ENCODE measurements at regions not wholly inside any gene's neighbourhood (a gene's known extent, or its start where the extent isn't known, plus 50 kb on each side); places are given as distances from the start of the nearest gene placed in this dataset.

- no peak for TF ChIP-seq SP1 (CRISPR knock-in tag; conservative IDR thresholded peaks at IDR 0.05)
- no peak for ATAC-seq
- Mint-ChIP-seq H3K4me3 (no peak overlapping the region), H3K9me3 (peaks cover 14% of the 10 kb centered on the region), H3K27ac (no peak overlapping the region), H3K27me3 (ENCODE audit: low read depth) (0 out of 2 replicates have a peak, but pooled peaks cover 3% of the 10 kb centered on the region), H3K36me3 (no peaks in the 10 kb centered on the region), H3K4me1 (peaks cover 5% of the 10 kb centered on the region; the same call in 1 of the 2 replicates)
- CTCF ChIA-PET: interaction anchor here (5.4 kb wide), 1 partner anchor 13 kb away, joined by 35 read pairs; no protein-coding TSS in a partner anchor
- POLR2A ChIA-PET: no interaction called here
- DNase-seq (ENCODE audit: low spot score): no peak
Observed at GRCh38 chr5:112479418-112479817, 60.3 kb upstream of the EPB41L4A start.

GRCh38 chr5:112480501-112480900 is 61.4 kb upstream of the EPB41L4A start:
- no peak overlapping the region for H3K27ac Mint-ChIP-seq
- peaks cover 17% of the 10 kb centered on the region for H3K9me3 Mint-ChIP-seq
- POLR2A ChIA-PET: no interaction called here
- 0 out of 2 replicates have a peak, but pooled peaks cover 3% of the 10 kb centered on the region for H3K27me3 Mint-ChIP-seq (ENCODE audit: low read depth)
- no peak overlapping the region for H3K4me3 Mint-ChIP-seq
- peaks cover 5% of the 10 kb centered on the region; the same call in 1 of the 2 replicates for H3K4me1 Mint-ChIP-seq
- H3K36me3 Mint-ChIP-seq: no peaks in the 10 kb centered on the region
- no peak for DNase-seq (ENCODE audit: low spot score)
- CTCF ChIA-PET: interaction anchor here (0.9 to 5.4 kb wide), 2 partner anchors 12 to 277 kb away, joined by 3 to 35 read pairs; no protein-coding TSS in a partner anchor
- no peak for TF ChIP-seq JAZF1 (CRISPR knock-in tag; IDR thresholded peaks at IDR 0.05)
- no peak for TF ChIP-seq FOXP4 (CRISPR knock-in tag; IDR thresholded peaks at IDR 0.05)
- TF ChIP-seq ZNF281 (CRISPR knock-in tag; IDR thresholded peaks at IDR 0.05): no peak
- TF ChIP-seq PRDM15 (CRISPR knock-in tag; IDR thresholded peaks at IDR 0.05): no peak
- no peak for TF ChIP-seq GRHL2 (CRISPR knock-in tag; IDR thresholded peaks at IDR 0.05; ENCODE audit: insufficient replicate concordance, severe bottlenecking)
- TF ChIP-seq NFYB (CRISPR knock-in tag; conservative IDR thresholded peaks at IDR 0.05; ENCODE audit: low read depth): no peak
- no peak for TF ChIP-seq MXD4 (CRISPR knock-in tag; IDR thresholded peaks at IDR 0.05; ENCODE audit: borderline replicate concordance)
- TF ChIP-seq MYBL2 (CRISPR knock-in tag; IDR thresholded peaks at IDR 0.05): no peak
- TF ChIP-seq NFATC4 (CRISPR knock-in tag; IDR thresholded peaks at IDR 0.05): no peak
- no peak for ATAC-seq

GRCh38 chr5:112483704-112484103 is 64.6 kb upstream of the EPB41L4A start:
- no peaks in the 10 kb centered on the region for H3K36me3 Mint-ChIP-seq
- H3K4me3 Mint-ChIP-seq: no peak overlapping the region
- DNase-seq (ENCODE audit: low spot score) (no peak), ATAC-seq (no peak)
- H3K4me1 Mint-ChIP-seq: no peaks in the 10 kb centered on the region
- 0 out of 2 replicates have a peak, but pooled peaks cover 3% of the 10 kb centered on the region for H3K27me3 Mint-ChIP-seq (ENCODE audit: low read depth)
- POLR2A ChIA-PET: no interaction called here
- CTCF ChIA-PET: interaction anchor here (1.9 kb wide), 1 partner anchor 9 kb away, joined by 6 read pairs; no protein-coding TSS in a partner anchor
- H3K27ac Mint-ChIP-seq: no peak overlapping the region
- peaks cover 26% of the 10 kb centered on the region for H3K9me3 Mint-ChIP-seq
- no peak for TF ChIP-seq ELF4 (CRISPR knock-in tag; IDR thresholded peaks at IDR 0.05; ENCODE audit: low read depth)
- no peak for TF ChIP-seq OVOL2 (CRISPR knock-in tag; IDR thresholded peaks at IDR 0.05; ENCODE audit: borderline replicate concordance)
- TF ChIP-seq ZNF416 (CRISPR knock-in tag; IDR thresholded peaks at IDR 0.05): no peak
- no peak for TF ChIP-seq JUN (CRISPR knock-in tag; IDR thresholded peaks at IDR 0.05)
- TF ChIP-seq ATF1 (CRISPR knock-in tag; IDR thresholded peaks at IDR 0.05): no peak
- no peak for TF ChIP-seq CTCF (IDR thresholded peaks at IDR 0.05)
- no peak for TF ChIP-seq NFATC4 (CRISPR knock-in tag; IDR thresholded peaks at IDR 0.05)
- TF ChIP-seq E2F5 (CRISPR knock-in tag; IDR thresholded peaks at IDR 0.05): no peak
- no peak for TF ChIP-seq FOXJ3 (CRISPR knock-in tag; IDR thresholded peaks at IDR 0.05; ENCODE audit: borderline replicate concordance)
- TF ChIP-seq IRF1 (CRISPR knock-in tag; IDR thresholded peaks at IDR 0.05): no peak

Measured in WTC11 (cell line).